ENCODE measurements at regions not wholly inside any gene's neighbourhood (a gene's known extent, or its start where the extent isn't known, plus 50 kb on each side); places are given as distances from the start of the nearest gene placed in this dataset.

- H3K79me2 ChIP-seq (ENCODE audit: insufficient read depth): no peaks in the 10 kb centered on the region
- H3K27me3 ChIP-seq (replicated peaks; ENCODE audit: insufficient read depth): no peaks in the 10 kb centered on the region
- no peak overlapping the region for H3K9ac ChIP-seq
- no peak overlapping the region for H3K27ac ChIP-seq
- H3K9me2 ChIP-seq (ENCODE audit: insufficient read depth): no peaks in the 10 kb centered on the region
- H3K36me3 ChIP-seq (ENCODE audit: low read depth): no peaks in the 10 kb centered on the region
- TF ChIP-seq EZH2phosphoT487 (IDR thresholded peaks at IDR 0.05; ENCODE audit: insufficient read depth, low read depth): no peak
- TF ChIP-seq EZH2 (IDR thresholded peaks at IDR 0.05; ENCODE audit: insufficient read depth, poor library complexity, severe bottlenecking): no peak
- no peak overlapping the region for H3K4me3 ChIP-seq
- no peaks in the 10 kb centered on the region for H4K20me1 ChIP-seq (ENCODE audit: insufficient read depth)
- DNase-seq: no peak
- no peaks in the 10 kb centered on the region for H3K9me3 ChIP-seq (ENCODE audit: low read depth)
- no peak overlapping the region for H2AFZ ChIP-seq
- in situ Hi-C loops (cut with MboI): no loop called here
- H3F3A ChIP-seq (ENCODE audit: insufficient read depth): no peaks in the 10 kb centered on the region
- no peaks in the 10 kb centered on the region for H3K4me1 ChIP-seq (ENCODE audit: insufficient read depth)
- H3K4me2 ChIP-seq (ENCODE audit: unreplicated experiment): no peak overlapping the region
These were observed 304.6 kb downstream of the NUP35 start for GRCh38 chr2:183428881-183429280.

- no peaks in the 10 kb centered on the region for H3K36me3 ChIP-seq (ENCODE audit: low read depth)
- H3K79me2 ChIP-seq (ENCODE audit: insufficient read depth): no peaks in the 10 kb centered on the region
- H3K4me2 ChIP-seq (ENCODE audit: unreplicated experiment): no peak overlapping the region
- no peaks in the 10 kb centered on the region for H3K4me1 ChIP-seq (ENCODE audit: insufficient read depth)
- H3K9me2 ChIP-seq (ENCODE audit: insufficient read depth): no peaks in the 10 kb centered on the region
- no peak overlapping the region for H2AFZ ChIP-seq
- H3K27ac ChIP-seq: no peak overlapping the region
- in situ Hi-C loops (cut with MboI): no loop called here
- no peak overlapping the region for H3K9ac ChIP-seq
- DNase-seq: no peak
- no peaks in the 10 kb centered on the region for H3K27me3 ChIP-seq (replicated peaks; ENCODE audit: insufficient read depth)
- no peaks in the 10 kb centered on the region for H4K20me1 ChIP-seq (ENCODE audit: insufficient read depth)
- no peaks in the 10 kb centered on the region for H3K9me3 ChIP-seq (ENCODE audit: low read depth)
- H3F3A ChIP-seq (ENCODE audit: insufficient read depth): no peaks in the 10 kb centered on the region
- no peak overlapping the region for H3K4me3 ChIP-seq
- WGBS, 2 experiments (ENCODE audit: low coverage in 1 of 2, low lambda C conversion rate in 2 of 2, missing lambda C conversion rate in 2 of 2): 19 to 24% methylated on average over 2 of the region's 2 CpGs
- no peak for TF ChIP-seq EZH2 (IDR thresholded peaks at IDR 0.05; ENCODE audit: insufficient read depth, poor library complexity, severe bottlenecking)
- TF ChIP-seq EZH2phosphoT487 (IDR thresholded peaks at IDR 0.05; ENCODE audit: insufficient read depth, low read depth): no peak
These were observed 314.3 kb downstream of the NUP35 start for GRCh38 chr2:183438541-183438940.

- H2AFZ ChIP-seq: no peak overlapping the region
- H3K9ac ChIP-seq: no peak overlapping the region
- DNase-seq: no peak
- H3K4me2 ChIP-seq (ENCODE audit: unreplicated experiment): no peak overlapping the region
- no peak overlapping the region for H3K27ac ChIP-seq
- in situ Hi-C loops (cut with MboI): no loop called here
- no peaks in the 10 kb centered on the region for H3K36me3 ChIP-seq (ENCODE audit: low read depth)
- WGBS, 2 experiments (ENCODE audit: low coverage in 1 of 2, low lambda C conversion rate in 2 of 2, missing lambda C conversion rate in 2 of 2): 9 to 11% methylated on average over 1 of the region's 1 CpG
- H4K20me1 ChIP-seq (ENCODE audit: insufficient read depth): no peaks in the 10 kb centered on the region
- no peaks in the 10 kb centered on the region for H3K79me2 ChIP-seq (ENCODE audit: insufficient read depth)
- no peaks in the 10 kb centered on the region for H3K27me3 ChIP-seq (replicated peaks; ENCODE audit: insufficient read depth)
- H3K9me3 ChIP-seq (ENCODE audit: low read depth): no peaks in the 10 kb centered on the region
- H3K4me1 ChIP-seq (ENCODE audit: insufficient read depth): no peaks in the 10 kb centered on the region
- H3F3A ChIP-seq (ENCODE audit: insufficient read depth): no peaks in the 10 kb centered on the region
- TF ChIP-seq EZH2 (IDR thresholded peaks at IDR 0.05; ENCODE audit: insufficient read depth, poor library complexity, severe bottlenecking) (no peak), EZH2phosphoT487 (IDR thresholded peaks at IDR 0.05; ENCODE audit: insufficient read depth, low read depth) (no peak)
- no peak overlapping the region for H3K4me3 ChIP-seq
- H3K9me2 ChIP-seq (ENCODE audit: insufficient read depth): no peaks in the 10 kb centered on the region
These were observed 330.8 kb downstream of the NUP35 start for GRCh38 chr2:183455056-183455455.

- H3K27me3 ChIP-seq (replicated peaks; ENCODE audit: insufficient read depth): no peaks in the 10 kb centered on the region
- H3K9ac ChIP-seq: no peak overlapping the region
- no peaks in the 10 kb centered on the region for H3K9me3 ChIP-seq (ENCODE audit: low read depth)
- H3K79me2 ChIP-seq (ENCODE audit: insufficient read depth): no peaks in the 10 kb centered on the region
- H4K20me1 ChIP-seq (ENCODE audit: insufficient read depth): no peaks in the 10 kb centered on the region
- H3K4me2 ChIP-seq (ENCODE audit: unreplicated experiment): no peak overlapping the region
- H3K4me3 ChIP-seq: no peak overlapping the region
- DNase-seq: no peak
- 25 to 26% methylated on average over 4 of the region's 4 CpGs for WGBS, 2 experiments (ENCODE audit: low coverage in 1 of 2, low lambda C conversion rate in 2 of 2, missing lambda C conversion rate in 2 of 2)
- H3F3A ChIP-seq (ENCODE audit: insufficient read depth): no peaks in the 10 kb centered on the region
- no peaks in the 10 kb centered on the region for H3K9me2 ChIP-seq (ENCODE audit: insufficient read depth)
- no peak overlapping the region for H3K27ac ChIP-seq
- TF ChIP-seq EZH2phosphoT487 (IDR thresholded peaks at IDR 0.05; ENCODE audit: insufficient read depth, low read depth) (no peak), EZH2 (IDR thresholded peaks at IDR 0.05; ENCODE audit: insufficient read depth, poor library complexity, severe bottlenecking) (no peak)
- in situ Hi-C loops (cut with MboI): no loop called here
- no peaks in the 10 kb centered on the region for H3K4me1 ChIP-seq (ENCODE audit: insufficient read depth)
- no peak overlapping the region for H2AFZ ChIP-seq
- H3K36me3 ChIP-seq (ENCODE audit: low read depth): no peaks in the 10 kb centered on the region
These were observed 331.9 kb downstream of the NUP35 start for GRCh38 chr2:183456177-183456576.

GRCh38 chr2:183458460-183458859 is 334.2 kb downstream of the NUP35 start:
- no peak overlapping the region for H3K4me3 ChIP-seq
- H3F3A ChIP-seq (ENCODE audit: insufficient read depth): no peaks in the 10 kb centered on the region
- H3K9me2 ChIP-seq (ENCODE audit: insufficient read depth): no peaks in the 10 kb centered on the region
- no peak overlapping the region for H3K27ac ChIP-seq
- 12 to 13% methylated on average over 3 of the region's 3 CpGs for WGBS, 2 experiments (ENCODE audit: low coverage in 1 of 2, low lambda C conversion rate in 2 of 2, missing lambda C conversion rate in 2 of 2)
- no peak for DNase-seq
- H3K36me3 ChIP-seq (ENCODE audit: low read depth): no peaks in the 10 kb centered on the region
- in situ Hi-C loops (cut with MboI): no loop called here
- no peaks in the 10 kb centered on the region for H3K79me2 ChIP-seq (ENCODE audit: insufficient read depth)
- H3K9ac ChIP-seq: no peak overlapping the region
- no peaks in the 10 kb centered on the region for H3K27me3 ChIP-seq (replicated peaks; ENCODE audit: insufficient read depth)
- peaks cover 3% of the 10 kb centered on the region for H3K9me3 ChIP-seq (ENCODE audit: low read depth)
- H3K4me1 ChIP-seq (ENCODE audit: insufficient read depth): no peaks in the 10 kb centered on the region
- no peaks in the 10 kb centered on the region for H4K20me1 ChIP-seq (ENCODE audit: insufficient read depth)
- H2AFZ ChIP-seq: no peak overlapping the region
- no peak overlapping the region for H3K4me2 ChIP-seq (ENCODE audit: unreplicated experiment)
- TF ChIP-seq EZH2phosphoT487 (IDR thresholded peaks at IDR 0.05; ENCODE audit: insufficient read depth, low read depth) (no peak), EZH2 (IDR thresholded peaks at IDR 0.05; ENCODE audit: insufficient read depth, poor library complexity, severe bottlenecking) (no peak)

All from GM23248 (cell line).